ENCODE measurements at regions not wholly inside any gene's neighbourhood (a gene's known extent, or its start where the extent isn't known, plus 50 kb on each side); places are given as distances from the start of the nearest gene placed in this dataset.

GRCh38 chr6:54619102-54619501 is 227.5 kb upstream of the FAM83B start:
- Histone ChIP-seq H3K4me1 (no peaks in the 10 kb centered on the region), H3K9me3 (no peaks in the 10 kb centered on the region), H3K27ac (no peak overlapping the region), H3K36me3 (ENCODE audit: low read depth, missing control alignments) (no peaks in the 10 kb centered on the region), H3K27me3 (no peaks in the 10 kb centered on the region), H3K4me3 (no peak overlapping the region)
- TF ChIP-seq CTCF (IDR thresholded peaks at IDR 0.05) = no peak
- TF ChIP-seq POLR2A (IDR thresholded peaks at IDR 0.05) = no peak
- DNase-seq = no peak
- 80 to 85% methylated on average over 2 of the region's 2 CpGs for WGBS, 2 donors
- intact Hi-C loops (cut with DNase I; ENCODE audit: low total_unique reads) = no loop called here

GRCh38 chr6:54621285-54621684 is 225.3 kb upstream of the FAM83B start:
- intact Hi-C loops (cut with DNase I; ENCODE audit: low total_unique reads) = no loop called here
- peak; percentile 29 for DNase-seq
- H3K36me3 ChIP-seq (ENCODE audit: low read depth, missing control alignments) = no peaks in the 10 kb centered on the region
- TF ChIP-seq CTCF (IDR thresholded peaks at IDR 0.05) (peak in 1 of 3 experiments; percentile 40), POLR2A (IDR thresholded peaks at IDR 0.05) (no peak)
- H3K27me3 ChIP-seq = no peaks in the 10 kb centered on the region
- H3K4me1 ChIP-seq = no peaks in the 10 kb centered on the region
- no peak overlapping the region for H3K4me3 ChIP-seq
- H3K9me3 ChIP-seq = no peaks in the 10 kb centered on the region
- no peak overlapping the region for H3K27ac ChIP-seq

- 94 to 97% methylated on average over 1 of the region's 1 CpG for WGBS, 2 donors
- intact Hi-C loops (cut with DNase I; ENCODE audit: low total_unique reads) = no loop called here
- no peaks in the 10 kb centered on the region for H3K9me3 ChIP-seq
- no peaks in the 10 kb centered on the region for H3K36me3 ChIP-seq (ENCODE audit: low read depth, missing control alignments)
- H3K27ac ChIP-seq = no peak overlapping the region
- H3K4me3 ChIP-seq = no peak overlapping the region
- no peaks in the 10 kb centered on the region for H3K4me1 ChIP-seq
- no peak for DNase-seq
- H3K27me3 ChIP-seq = no peaks in the 10 kb centered on the region
- TF ChIP-seq POLR2A (IDR thresholded peaks at IDR 0.05) (no peak), CTCF (IDR thresholded peaks at IDR 0.05) (no peak)
Measured at GRCh38 chr6:54624216-54624615, 222.4 kb upstream of the FAM83B start.

GRCh38 chr6:54624779-54625178 is 221.8 kb upstream of the FAM83B start:
- Histone ChIP-seq H3K27me3 (no peaks in the 10 kb centered on the region), H3K27ac (no peak overlapping the region), H3K4me3 (no peak overlapping the region), H3K9me3 (no peaks in the 10 kb centered on the region), H3K4me1 (no peaks in the 10 kb centered on the region), H3K36me3 (ENCODE audit: low read depth, missing control alignments) (no peaks in the 10 kb centered on the region)
- WGBS, 2 donors = 94 to 97% methylated on average over 5 of the region's 5 CpGs
- intact Hi-C loops (cut with DNase I; ENCODE audit: low total_unique reads) = no loop called here
- DNase-seq = no peak
- TF ChIP-seq CTCF (IDR thresholded peaks at IDR 0.05) = no peak
- TF ChIP-seq POLR2A (IDR thresholded peaks at IDR 0.05) = no peak

GRCh38 chr6:54629131-54629530 is 217.4 kb upstream of the FAM83B start:
- WGBS, 2 donors = 76 to 89% methylated on average over 1 of the region's 1 CpG
- Histone ChIP-seq H3K36me3 (ENCODE audit: low read depth, missing control alignments) (no peaks in the 10 kb centered on the region), H3K4me1 (no peaks in the 10 kb centered on the region), H3K4me3 (no peak overlapping the region), H3K9me3 (no peaks in the 10 kb centered on the region), H3K27me3 (no peaks in the 10 kb centered on the region), H3K27ac (no peak overlapping the region)
- DNase-seq = no peak
- TF ChIP-seq POLR2A (IDR thresholded peaks at IDR 0.05) (no peak), CTCF (IDR thresholded peaks at IDR 0.05) (no peak)
- intact Hi-C loops (cut with DNase I; ENCODE audit: low total_unique reads) = no loop called here
